Stimulated activated CD4-positive, alpha-beta T cell treated with anti-CD3 and anti-CD28 coated beads, TNF-alpha, amount 100 ng/mL, for 48 hours (primary cell): ENCODE measurements at regions not wholly inside any gene's neighbourhood (a gene's known extent, or its start where the extent isn't known, plus 50 kb on each side); places are given as distances from the start of the nearest gene placed in this dataset.
A peak's percentile ranks its signal among the peaks of the same experiment; 100 is the strongest.
"Not testable (repeated sequence)": the region's sequence is repeated elsewhere in the genome, so short reads cannot be mapped to it uniquely, and the experiment has no call there.

Experiments
- DNase-seq, 3 donors: peaks; one replicate each; pipeline ENCODE4 v3.0.0-alpha.2; 2020; ENCODE audit warnings: low read depth in 3 of 3

GRCh38 chr6:40885139-40885774, 153.8 kb downstream of the UNC5CL start:
- DNase-seq = no peak

GRCh38 chr6:40882323-40882997, 156.6 kb downstream of the UNC5CL start:
- no peak for DNase-seq

DNA sequence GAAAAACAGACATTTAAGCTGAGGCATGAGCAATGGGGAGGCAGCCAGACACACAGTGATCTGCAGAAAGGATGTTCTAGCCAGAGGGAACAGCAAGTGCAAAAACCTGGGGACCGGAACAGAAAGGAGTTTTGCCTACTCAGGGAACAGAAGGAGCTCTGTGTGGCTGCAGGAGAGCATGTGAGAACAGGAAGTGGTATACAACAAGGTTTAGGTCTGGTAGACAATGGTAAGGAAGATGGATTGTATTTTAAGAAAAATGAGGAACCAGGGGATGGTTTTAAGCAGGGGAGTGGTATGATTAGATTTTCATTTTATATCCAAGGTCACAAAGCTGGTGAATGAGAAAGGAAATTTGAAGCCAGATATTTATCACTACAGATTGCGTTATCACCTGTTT, 157.5 kb downstream of the UNC5CL start:
- no peak for DNase-seq

- DNase-seq = no peak
Observed at GRCh38 chr6:40880906-40881305, 158.1 kb downstream of the UNC5CL start.

DNA sequence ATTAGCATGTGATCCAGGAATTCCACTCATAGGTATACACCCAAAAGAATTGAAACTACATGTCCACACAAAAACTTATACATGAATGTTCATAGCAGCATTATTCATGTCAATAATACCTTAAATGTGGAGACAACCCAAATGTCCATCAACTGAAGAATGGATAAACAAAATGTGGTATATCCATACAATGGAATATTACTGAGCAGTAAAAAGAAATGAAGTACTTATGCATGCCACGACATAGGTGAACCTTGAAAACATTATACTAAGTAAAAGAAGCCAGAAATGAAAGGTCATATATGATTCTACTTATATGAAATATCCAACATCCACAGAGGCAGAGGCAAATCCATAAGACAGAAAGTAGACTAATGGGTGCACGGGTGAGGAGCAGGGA, 159.9 kb downstream of the UNC5CL start:
- DNase-seq = no peak

DNA sequence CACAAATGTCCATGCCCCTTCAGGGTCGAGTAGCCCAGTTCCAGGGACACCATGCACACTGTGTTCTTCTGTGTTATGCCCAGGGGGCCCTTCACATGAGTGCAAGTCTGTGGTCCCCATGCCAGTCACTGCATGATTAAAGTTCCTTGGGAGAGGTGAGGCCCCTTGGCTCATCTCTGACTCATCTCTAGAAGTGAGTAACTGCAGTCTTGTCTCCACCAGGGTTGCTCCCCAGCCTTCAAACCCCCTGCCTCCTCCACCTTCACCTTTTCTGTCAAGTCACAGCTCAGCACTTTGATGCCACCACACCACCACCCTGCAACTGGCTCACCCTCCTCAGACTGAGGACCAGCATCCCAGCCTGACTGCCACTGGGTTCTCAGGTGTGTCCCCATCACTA, 161.7 kb downstream of the UNC5CL start:
- peak; percentile 9 to 55 (median 25) for DNase-seq

- DNase-seq = no peak
Observed at GRCh38 chr6:40876336-40876735, 162.7 kb downstream of the UNC5CL start.

- no peak for DNase-seq
Observed at GRCh38 chr6:40874495-40874894, 164.5 kb downstream of the UNC5CL start.

DNA sequence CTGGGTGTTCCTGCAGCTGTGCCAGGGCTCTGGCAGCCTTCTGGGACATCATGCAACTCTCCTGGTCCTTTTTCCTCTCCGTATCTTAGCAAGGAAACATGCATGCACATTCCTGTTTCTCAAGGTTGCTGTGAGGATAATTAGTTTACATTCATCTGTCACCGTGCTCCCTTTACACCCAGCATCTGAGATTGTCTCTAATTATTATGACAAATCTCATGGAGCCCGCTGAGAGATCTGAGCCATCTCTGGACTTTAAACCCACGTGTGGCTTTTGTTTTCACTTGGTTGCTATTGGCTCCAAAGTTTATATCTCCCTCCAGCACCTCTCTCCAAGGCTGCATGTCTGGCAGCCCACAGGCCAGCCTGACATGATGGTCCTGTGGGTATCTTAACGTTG, 167.6 kb downstream of the UNC5CL start:
- no peak for DNase-seq

- not testable (repeated sequence) for DNase-seq
Observed at GRCh38 chr6:40868089-40868865, 170.7 kb downstream of the UNC5CL start.

DNA sequence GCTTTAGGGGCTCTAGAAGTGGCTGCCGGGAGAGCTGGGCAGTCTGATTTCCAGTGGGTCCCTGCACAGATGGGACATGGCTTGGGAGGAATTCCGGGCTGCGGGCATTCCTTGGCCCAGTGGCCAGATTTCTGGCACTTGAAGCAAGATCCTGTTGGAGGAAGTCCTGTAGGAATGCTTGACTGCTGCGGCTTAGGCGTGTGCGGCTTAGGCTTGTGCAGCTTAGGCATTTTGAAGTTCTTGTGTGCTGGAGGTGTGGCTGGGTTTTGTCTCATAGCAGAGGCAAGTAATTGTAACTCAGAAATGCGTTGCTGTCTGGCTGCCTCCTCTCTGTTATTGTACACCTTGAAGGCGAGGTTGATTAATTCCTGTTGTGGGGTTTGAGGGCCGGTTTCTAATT, 171.5 kb downstream of the UNC5CL start:
- not testable (repeated sequence) for DNase-seq

GRCh38 chr6:40865259-40865658, 173.8 kb downstream of the UNC5CL start:
- DNase-seq = not testable (repeated sequence)

DNA sequence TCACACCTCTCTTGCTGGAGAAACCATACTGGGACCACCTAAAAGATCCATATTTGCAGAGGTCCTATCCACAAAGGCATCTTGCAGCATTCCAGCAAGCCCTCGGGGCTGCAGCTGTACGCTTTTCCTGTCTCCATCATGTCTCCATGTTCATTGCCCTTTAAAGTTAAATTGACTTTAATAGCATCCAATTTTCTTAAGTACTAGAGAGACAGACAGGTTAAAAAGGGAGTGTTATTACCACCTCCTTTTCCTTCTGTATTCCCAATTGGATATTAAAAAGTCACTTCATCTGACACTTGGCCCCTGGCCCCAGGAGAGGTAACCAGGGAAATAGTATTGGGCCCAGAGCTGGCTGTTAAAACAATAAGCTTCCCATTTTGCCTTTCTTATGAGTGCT, 178.6 kb downstream of the UNC5CL start:
- no peak for DNase-seq

- no peak for DNase-seq
Observed at GRCh38 chr6:40856271-40856670, 182.8 kb downstream of the UNC5CL start.

- no peak for DNase-seq
Observed at GRCh38 chr6:40855168-40855880, 183.7 kb downstream of the UNC5CL start.

DNA sequence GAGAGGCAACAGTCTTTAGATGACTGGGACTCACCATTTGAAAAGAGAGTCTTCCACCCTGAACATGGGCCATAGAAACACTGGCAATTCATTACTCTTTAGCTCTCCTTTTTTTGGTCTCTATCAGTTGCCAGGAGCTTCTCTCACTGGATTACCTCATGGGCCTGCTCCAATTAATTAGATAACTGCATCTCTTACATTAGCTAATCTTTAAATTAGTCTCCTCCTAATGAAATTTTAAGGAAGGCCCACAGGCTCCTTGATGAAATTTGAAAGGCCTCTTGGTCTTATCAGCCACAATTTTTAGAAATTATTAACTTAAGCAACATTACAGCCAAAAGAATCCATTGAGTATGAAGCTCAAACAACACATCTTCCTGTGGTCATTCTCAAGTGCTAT, 184.4 kb downstream of the UNC5CL start:
- no peak for DNase-seq

GRCh38 chr6:40852779-40853373, 186.1 kb downstream of the UNC5CL start:
- no peak for DNase-seq

DNA sequence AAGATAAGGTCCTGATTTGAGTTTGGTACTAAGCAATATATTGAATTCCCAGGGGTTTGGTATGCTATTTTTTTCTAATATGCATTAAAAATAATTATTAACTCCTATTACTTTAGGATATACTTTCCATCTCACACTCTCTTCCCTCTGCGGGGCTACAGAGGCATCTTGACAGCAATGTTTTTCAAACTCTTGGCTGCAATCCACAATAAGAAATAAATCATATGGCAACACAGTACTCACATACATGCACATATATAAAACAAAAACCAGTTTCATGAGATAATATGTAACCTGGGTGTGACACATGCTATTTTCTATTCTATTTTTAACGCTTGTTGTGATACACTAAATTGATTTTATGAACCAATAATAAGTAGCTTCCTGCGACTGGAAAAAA, 189.5 kb downstream of the UNC5CL start:
- no peak for DNase-seq

DNA sequence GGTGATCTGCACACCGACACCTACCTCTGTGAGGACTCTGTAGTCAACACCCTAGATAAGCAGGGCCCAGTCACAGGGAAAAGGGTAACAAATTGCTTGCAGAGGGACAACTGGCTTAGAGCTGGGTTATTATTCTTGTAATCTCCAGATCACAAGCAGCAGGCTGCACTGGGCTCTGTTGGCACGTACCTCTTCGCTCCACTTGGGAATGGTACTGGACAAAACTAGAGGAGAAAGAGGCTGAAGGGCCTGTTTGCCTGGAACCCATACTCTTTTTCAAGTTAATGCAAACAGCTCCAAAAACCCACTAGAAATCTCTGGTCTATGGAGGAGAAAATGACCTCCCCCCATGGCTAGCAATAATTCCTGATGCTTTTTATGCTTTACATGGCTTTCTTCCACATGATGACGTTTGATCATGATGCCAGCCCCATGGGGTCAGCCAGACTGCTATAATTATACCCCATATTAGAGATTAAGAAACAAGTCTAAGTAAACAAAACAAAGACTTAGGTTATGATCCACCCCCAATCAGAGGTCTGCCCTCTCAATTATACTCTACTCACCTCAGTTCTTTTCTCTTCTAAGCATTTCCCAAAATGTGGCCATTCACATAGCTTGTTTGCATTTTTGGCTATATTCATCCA, 190.0 kb downstream of the UNC5CL start:
- DNase-seq = no peak

GRCh38 chr6:40848038-40848437, 191.0 kb downstream of the UNC5CL start:
- DNase-seq = no peak

GRCh38 chr6:40845553-40845952, 193.5 kb downstream of the UNC5CL start:
- DNase-seq = peak in 1 of 3 donors; percentile 18
